ENCODE measurements at regions not wholly inside any gene's neighbourhood (a gene's known extent, or its start where the extent isn't known, plus 50 kb on each side); places are given as distances from the start of the nearest gene placed in this dataset.

- FAIRE-seq: no peak
These were observed 411.8 kb downstream of the KCTD12 start for GRCh38 chr13:76474356-76474755.

DNA sequence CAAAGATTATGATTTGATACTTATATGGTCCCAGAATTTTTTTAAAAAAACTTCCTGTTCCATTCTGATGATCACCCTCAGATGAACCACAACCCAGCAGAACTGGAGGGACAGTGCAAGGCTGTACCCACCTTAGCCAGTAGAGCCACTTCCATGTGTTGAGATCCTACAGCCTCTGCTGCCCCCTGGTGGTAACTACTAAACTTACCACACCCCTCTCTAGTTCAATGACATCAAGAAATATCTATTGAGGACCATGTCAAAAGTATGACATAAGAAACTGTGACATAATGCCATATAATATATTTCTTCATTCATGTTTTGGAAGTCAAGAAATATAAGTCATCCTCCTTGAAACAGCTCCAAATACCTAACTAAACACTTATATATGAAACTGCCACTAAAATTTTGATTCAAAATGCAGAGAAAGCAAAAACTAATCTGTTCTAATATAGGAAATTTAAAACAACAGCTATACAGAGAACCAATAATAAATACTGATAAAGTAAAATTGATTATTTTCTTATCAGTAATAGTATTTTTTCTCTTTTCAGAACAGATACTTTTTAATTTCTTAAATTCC, 412.6 kb downstream of the KCTD12 start:
- no peaks in the 10 kb centered on the region for H3K9me3 Mint-ChIP-seq (ENCODE audit: unreplicated experiment)
- peak; percentile 44 for DNase-seq (ENCODE audit: low read depth)
- TF ChIP-seq, protein P1, sequence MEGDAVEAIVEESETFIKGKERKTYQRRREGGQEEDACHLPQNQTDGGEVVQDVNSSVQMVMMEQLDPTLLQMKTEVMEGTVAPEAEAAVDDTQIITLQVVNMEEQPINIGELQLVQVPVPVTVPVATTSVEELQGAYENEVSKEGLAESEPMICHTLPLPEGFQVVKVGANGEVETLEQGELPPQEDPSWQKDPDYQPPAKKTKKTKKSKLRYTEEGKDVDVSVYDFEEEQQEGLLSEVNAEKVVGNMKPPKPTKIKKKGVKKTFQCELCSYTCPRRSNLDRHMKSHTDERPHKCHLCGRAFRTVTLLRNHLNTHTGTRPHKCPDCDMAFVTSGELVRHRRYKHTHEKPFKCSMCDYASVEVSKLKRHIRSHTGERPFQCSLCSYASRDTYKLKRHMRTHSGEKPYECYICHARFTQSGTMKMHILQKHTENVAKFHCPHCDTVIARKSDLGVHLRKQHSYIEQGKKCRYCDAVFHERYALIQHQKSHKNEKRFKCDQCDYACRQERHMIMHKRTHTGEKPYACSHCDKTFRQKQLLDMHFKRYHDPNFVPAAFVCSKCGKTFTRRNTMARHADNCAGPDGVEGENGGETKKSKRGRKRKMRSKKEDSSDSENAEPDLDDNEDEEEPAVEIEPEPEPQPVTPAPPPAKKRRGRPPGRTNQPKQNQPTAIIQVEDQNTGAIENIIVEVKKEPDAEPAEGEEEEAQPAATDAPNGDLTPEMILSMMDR (IDR thresholded peaks at IDR 0.05; ENCODE audit: insufficient read depth, low read depth, low read length): peak; percentile 91
- TF ChIP-seq EZH2 (IDR thresholded peaks at IDR 0.05; ENCODE audit: insufficient read depth, low read length): no peak
- Histone ChIP-seq H3K4me2 (ENCODE audit: low read length) (no peak overlapping the region), H2AFZ (ENCODE audit: low read depth, low read length) (no peak overlapping the region), H3K27ac (ENCODE audit: low read depth, low read length) (no peak overlapping the region), H3K36me3 (ENCODE audit: insufficient read depth, low read length) (no peaks in the 10 kb centered on the region), H4K20me1 (ENCODE audit: insufficient read depth, low read length) (no peaks in the 10 kb centered on the region), H3K9me3 (ENCODE audit: insufficient read depth, low read depth, low read length) (peaks cover 3% of the 10 kb centered on the region), H3K9ac (ENCODE audit: low read length) (no peak overlapping the region), H3K27me3 (ENCODE audit: insufficient read depth, low read length) (peaks cover 3% of the 10 kb centered on the region), H3K79me2 (ENCODE audit: insufficient read depth, low read length) (no peaks in the 10 kb centered on the region), H3K4me3 (ENCODE audit: insufficient read depth, low read depth, low read length) (no peak overlapping the region), H3K4me1 (ENCODE audit: insufficient read depth, low read length) (no peaks in the 10 kb centered on the region)
- peaks cover 1% of the 10 kb centered on the region for H3K4me1 Mint-ChIP-seq (ENCODE audit: low read depth, unreplicated experiment)
- H3K36me3 Mint-ChIP-seq (ENCODE audit: low read depth, unreplicated experiment): no peaks in the 10 kb centered on the region
- H3K27ac Mint-ChIP-seq (ENCODE audit: unreplicated experiment): no peak overlapping the region
- H3K4me3 Mint-ChIP-seq (ENCODE audit: unreplicated experiment): no peak overlapping the region
- no peaks in the 10 kb centered on the region for H3K27me3 Mint-ChIP-seq (ENCODE audit: low read depth, unreplicated experiment)
- FAIRE-seq: peak; percentile 87

More at GRCh38 chr13:76474356-76474755, 411.8 kb downstream of the KCTD12 start:
- peaks cover 1% of the 10 kb centered on the region for H3K4me1 Mint-ChIP-seq (ENCODE audit: low read depth, unreplicated experiment)
- no peaks in the 10 kb centered on the region for H3K27me3 Mint-ChIP-seq (ENCODE audit: low read depth, unreplicated experiment)
- H3K4me3 Mint-ChIP-seq (ENCODE audit: unreplicated experiment): no peak overlapping the region
- TF ChIP-seq, protein P1 (IDR thresholded peaks at IDR 0.05; ENCODE audit: insufficient read depth, low read depth, low read length): no peak
- TF ChIP-seq EZH2 (IDR thresholded peaks at IDR 0.05; ENCODE audit: insufficient read depth, low read length): no peak
- peaks cover 3% of the 10 kb centered on the region for H3K27me3 ChIP-seq (ENCODE audit: insufficient read depth, low read length)
- H3K27ac ChIP-seq (ENCODE audit: low read depth, low read length): no peak overlapping the region
- no peaks in the 10 kb centered on the region for H4K20me1 ChIP-seq (ENCODE audit: insufficient read depth, low read length)
- H3K4me2 ChIP-seq (ENCODE audit: low read length): no peak overlapping the region
- H3K4me3 ChIP-seq (ENCODE audit: insufficient read depth, low read depth, low read length): no peak overlapping the region
- H3K9me3 ChIP-seq (ENCODE audit: insufficient read depth, low read depth, low read length): no peaks in the 10 kb centered on the region
- no peaks in the 10 kb centered on the region for H3K9me3 Mint-ChIP-seq (ENCODE audit: unreplicated experiment)
- H3K79me2 ChIP-seq (ENCODE audit: insufficient read depth, low read length): no peaks in the 10 kb centered on the region
- H3K9ac ChIP-seq (ENCODE audit: low read length): no peak overlapping the region
- no peak overlapping the region for H3K27ac Mint-ChIP-seq (ENCODE audit: unreplicated experiment)
- DNase-seq (ENCODE audit: low read depth): no peak
- H2AFZ ChIP-seq (ENCODE audit: low read depth, low read length): no peak overlapping the region
- H3K36me3 Mint-ChIP-seq (ENCODE audit: low read depth, unreplicated experiment): no peaks in the 10 kb centered on the region
- H3K4me1 ChIP-seq (ENCODE audit: insufficient read depth, low read length): no peaks in the 10 kb centered on the region
- H3K36me3 ChIP-seq (ENCODE audit: insufficient read depth, low read length): no peaks in the 10 kb centered on the region

DNA sequence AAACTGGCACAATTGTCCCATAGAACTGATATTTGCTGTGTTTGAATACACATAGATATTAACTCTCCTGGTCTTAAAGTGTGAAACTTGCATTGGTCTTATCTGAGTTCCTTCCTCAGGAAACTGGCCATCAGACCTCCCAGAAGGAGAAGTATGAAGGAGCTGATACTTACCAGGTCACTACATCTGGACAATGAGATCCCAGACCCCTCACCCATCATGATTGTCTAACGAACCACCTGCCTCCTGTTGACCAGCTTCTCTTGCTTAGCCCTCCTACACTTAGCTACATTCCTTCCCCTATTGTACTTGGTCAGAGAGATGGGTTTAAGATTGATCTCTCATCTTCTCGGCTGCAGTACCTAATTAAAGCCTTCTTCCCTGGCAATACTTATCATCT, 413.3 kb downstream of the KCTD12 start:
- FAIRE-seq: no peak
- Histone ChIP-seq H3K79me2 (ENCODE audit: insufficient read depth, low read length) (no peaks in the 10 kb centered on the region), H3K36me3 (ENCODE audit: insufficient read depth, low read length) (no peaks in the 10 kb centered on the region), H3K9me3 (ENCODE audit: insufficient read depth, low read depth, low read length) (peaks cover 3% of the 10 kb centered on the region), H4K20me1 (ENCODE audit: insufficient read depth, low read length) (no peaks in the 10 kb centered on the region), H3K9ac (ENCODE audit: low read length) (no peak overlapping the region), H3K27me3 (ENCODE audit: insufficient read depth, low read length) (peaks cover 3% of the 10 kb centered on the region), H2AFZ (ENCODE audit: low read depth, low read length) (no peak overlapping the region), H3K4me3 (ENCODE audit: insufficient read depth, low read depth, low read length) (no peak overlapping the region), H3K4me1 (ENCODE audit: insufficient read depth, low read length) (no peaks in the 10 kb centered on the region), H3K27ac (ENCODE audit: low read depth, low read length) (no peak overlapping the region), H3K4me2 (ENCODE audit: low read length) (no peak overlapping the region)
- no peak overlapping the region for H3K27ac Mint-ChIP-seq (ENCODE audit: unreplicated experiment)
- H3K36me3 Mint-ChIP-seq (ENCODE audit: low read depth, unreplicated experiment): no peaks in the 10 kb centered on the region
- no peaks in the 10 kb centered on the region for H3K9me3 Mint-ChIP-seq (ENCODE audit: unreplicated experiment)
- peaks cover 1% of the 10 kb centered on the region for H3K4me1 Mint-ChIP-seq (ENCODE audit: low read depth, unreplicated experiment)
- H3K4me3 Mint-ChIP-seq (ENCODE audit: unreplicated experiment): no peak overlapping the region
- no peaks in the 10 kb centered on the region for H3K27me3 Mint-ChIP-seq (ENCODE audit: low read depth, unreplicated experiment)
- no peak for DNase-seq (ENCODE audit: low read depth)
- no peak for TF ChIP-seq EZH2 (IDR thresholded peaks at IDR 0.05; ENCODE audit: insufficient read depth, low read length)
- TF ChIP-seq, protein P1 (IDR thresholded peaks at IDR 0.05; ENCODE audit: insufficient read depth, low read depth, low read length): no peak
